WTC11 (cell line): ENCODE measurements at regions not wholly inside any gene's neighbourhood (a gene's known extent, or its start where the extent isn't known, plus 50 kb on each side); places are given as distances from the start of the nearest gene placed in this dataset.

Source experiments
- ATAC-seq: fragments of 200-7000 bp; cut with Tn5 transposase; 2 replicates; pipeline ENCODE4 v1.10.0; 2021; ENCODE audit warnings: mild to moderate bottlenecking, moderate library complexity
- CTCF ChIA-PET: fragments of 300-600 bp; sonication (Branson Sonifier 250); formaldehyde crosslinking; loops from one replicate; lab custom pipeline; 2021; ENCODE audit warnings: antibody characterized with exemption; lab: Charles Lee
- POLR2A ChIA-PET: fragments of 350-600 bp; sonication (Branson Sonifier 250); formaldehyde crosslinking; loops from one replicate; lab custom pipeline; 2021; ENCODE audit warnings: antibody characterized with exemption; lab: Charles Lee
- DNase-seq: peaks from one replicate; pipeline ENCODE4 v3.0.0; 2021; ENCODE audit warnings: low spot score
- H3K27ac Mint-ChIP-seq: 2 replicates; pipeline ENCODE4 v1.8.0; 2021; ENCODE audit warnings: mixed read lengths
- H3K27me3 Mint-ChIP-seq: 2 replicates; pipeline ENCODE4 v1.8.0; 2021; ENCODE audit warnings: low read depth, mild to moderate bottlenecking, moderate library complexity, mixed read lengths
- H3K36me3 Mint-ChIP-seq: 2 replicates; pipeline ENCODE4 v1.8.0; 2021; ENCODE audit warnings: mixed read lengths
- H3K4me1 Mint-ChIP-seq: 2 replicates; pipeline ENCODE4 v1.8.0; 2022; ENCODE audit warnings: mixed read lengths
- H3K4me3 Mint-ChIP-seq: 2 replicates; pipeline ENCODE4 v1.8.0; 2021; ENCODE audit warnings: mild to moderate bottlenecking, moderate library complexity, mixed read lengths
- H3K9me3 Mint-ChIP-seq: 2 replicates; pipeline ENCODE4 v1.8.0; 2021; ENCODE audit warnings: mixed read lengths
- ATF2 ChIP-seq: sonication (generic); formaldehyde crosslinking; IDR thresholded peaks from 2 replicates; pipeline ENCODE4 v1.8.1; 2022; ENCODE audit warnings: low read depth, missing genetic modification reagents, borderline replicate concordance
- CREB1 ChIP-seq: sonication (generic); formaldehyde crosslinking; IDR thresholded peaks from 2 replicates; pipeline ENCODE4 v1.8.0; 2023; ENCODE audit warnings: mild to moderate bottlenecking, missing genetic modification reagents
- CREM ChIP-seq: sonication (generic); formaldehyde crosslinking; IDR thresholded peaks from 2 replicates; pipeline ENCODE4 v1.8.1; 2022; ENCODE audit warnings: mild to moderate bottlenecking, missing genetic modification reagents, moderate library complexity
- ERG ChIP-seq: fragments of 250-450 bp; sonication (Bioruptor Pico); IDR thresholded peaks from 2 replicates; pipeline ENCODE4 v1.8.0; 2021; ENCODE audit warnings: mild to moderate bottlenecking
- HMGA2 ChIP-seq: fragments of 250-450 bp; sonication (Bioruptor Pico); IDR thresholded peaks from 2 replicates; pipeline ENCODE4 v1.4.0; 2021; ENCODE audit warnings: mild to moderate bottlenecking, moderate library complexity
- OVOL2 ChIP-seq: fragments of 250-450 bp; sonication (Bioruptor Pico); IDR thresholded peaks from 2 replicates; pipeline ENCODE4 v1.9.0; 2021; ENCODE audit warnings: mild to moderate bottlenecking, borderline replicate concordance
- RELA ChIP-seq: sonication (generic); formaldehyde crosslinking; IDR thresholded peaks from 2 replicates; pipeline ENCODE4 v1.8.1; 2022; ENCODE audit warnings: missing genetic modification reagents, mild to moderate bottlenecking, borderline replicate concordance
- RORB ChIP-seq: fragments of 250-450 bp; sonication (Bioruptor Pico); IDR thresholded peaks from 2 replicates; pipeline ENCODE4 v1.9.0; 2021; ENCODE audit warnings: mild to moderate bottlenecking
- SMAD3 ChIP-seq: sonication (generic); formaldehyde crosslinking; IDR thresholded peaks from 2 replicates; pipeline ENCODE4 v1.8.0; 2022; ENCODE audit warnings: missing genetic modification reagents, mild to moderate bottlenecking, borderline replicate concordance
- TP53 ChIP-seq: sonication (generic); formaldehyde crosslinking; IDR thresholded peaks from 2 replicates; pipeline ENCODE4 v1.8.1; 2023; ENCODE audit warnings: mild to moderate bottlenecking, missing genetic modification reagents
- USF2 ChIP-seq: sonication (generic); formaldehyde crosslinking; IDR thresholded peaks from 2 replicates; pipeline ENCODE4 v1.8.1; 2023; ENCODE audit warnings: mild to moderate bottlenecking, missing genetic modification reagents, moderate library complexity
- ZBTB21 ChIP-seq: sonication (generic); formaldehyde crosslinking; IDR thresholded peaks from 2 replicates; pipeline ENCODE4 v1.8.1; 2023; ENCODE audit warnings: mild to moderate bottlenecking, missing genetic modification reagents, borderline replicate concordance
- ZNF219 ChIP-seq: sonication (generic); formaldehyde crosslinking; IDR thresholded peaks from 2 replicates; pipeline ENCODE4 v1.8.0; 2023; ENCODE audit warnings: missing genetic modification reagents, mild to moderate bottlenecking, borderline replicate concordance
- ZNF317 ChIP-seq: sonication (generic); formaldehyde crosslinking; IDR thresholded peaks from 2 replicates; pipeline ENCODE4 v1.8.1; 2023; ENCODE audit warnings: low read depth, mild to moderate bottlenecking, moderate library complexity, missing genetic modification reagents, borderline replicate concordance
- ZNF671 ChIP-seq: fragments of 250-450 bp; sonication (Bioruptor Pico); IDR thresholded peaks from 2 replicates; pipeline ENCODE4 v1.8.0; 2021; ENCODE audit warnings: mild to moderate bottlenecking
- TF ChIP-seq, protein P1 (sequence below): sonication (generic); formaldehyde crosslinking; IDR thresholded peaks from 2 replicates; pipeline ENCODE4 v1.8.0; 2022; ENCODE audit warnings: mild to moderate bottlenecking, missing genetic modification reagents
- TF ChIP-seq, protein P2 (sequence below): fragments of 250-450 bp; sonication (Bioruptor Pico); IDR thresholded peaks from 2 replicates; pipeline ENCODE4 v1.9.0; 2021; ENCODE audit warnings: mild to moderate bottlenecking
- TF ChIP-seq, protein P3 (sequence below): sonication (generic); formaldehyde crosslinking; IDR thresholded peaks from 2 replicates; pipeline ENCODE4 v1.8.1; 2022; ENCODE audit warnings: mild to moderate bottlenecking, moderate library complexity, missing genetic modification reagents
- TF ChIP-seq, protein P4 (sequence below): sonication (generic); formaldehyde crosslinking; conservative IDR thresholded peaks from 2 replicates; pipeline ENCODE4 v1.8.1; 2022; ENCODE audit warnings: mild to moderate bottlenecking, missing genetic modification reagents
- TF ChIP-seq, protein P5 (sequence below): sonication (generic); formaldehyde crosslinking; IDR thresholded peaks from 2 replicates; pipeline ENCODE4 v1.8.0; 2023; ENCODE audit warnings: missing genetic modification reagents, mild to moderate bottlenecking, borderline replicate concordance

DNA sequence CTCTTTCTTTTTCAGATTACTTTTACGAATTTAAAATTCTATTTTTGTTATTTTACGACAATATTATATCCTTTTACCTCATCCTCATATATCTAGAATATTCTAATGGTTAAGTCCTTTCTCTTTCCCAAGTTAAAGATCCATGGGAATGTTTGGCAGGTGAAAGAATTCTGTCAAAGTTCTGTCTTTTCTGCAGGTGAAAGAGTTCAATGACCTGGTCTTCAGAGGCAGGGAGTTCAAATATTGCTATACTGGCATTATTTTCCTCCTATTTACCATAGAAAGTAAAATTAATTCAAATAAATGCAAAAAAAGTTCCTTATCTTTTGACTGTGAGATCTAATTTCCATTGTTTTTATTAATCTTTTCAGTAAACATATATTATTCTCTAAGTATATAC, 194.3 kb downstream of the ARL4A start:
- Mint-ChIP-seq H3K27me3 (no peaks in the 10 kb centered on the region), H3K4me1 (no peaks in the 10 kb centered on the region), H3K36me3 (no peaks in the 10 kb centered on the region), H3K4me3 (no peak overlapping the region), H3K27ac (no peak overlapping the region), H3K9me3 (no peaks in the 10 kb centered on the region)
- no peak for TF ChIP-seq ZNF317 (CRISPR knock-in tag)
- no peak for TF ChIP-seq ERG
- no peak for TF ChIP-seq OVOL2 (CRISPR knock-in tag)
- TF ChIP-seq, protein P1, sequence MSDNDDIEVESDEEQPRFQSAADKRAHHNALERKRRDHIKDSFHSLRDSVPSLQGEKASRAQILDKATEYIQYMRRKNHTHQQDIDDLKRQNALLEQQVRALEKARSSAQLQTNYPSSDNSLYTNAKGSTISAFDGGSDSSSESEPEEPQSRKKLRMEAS (CRISPR knock-in tag): no peak
- no peak for TF ChIP-seq ZNF671 (CRISPR knock-in tag)
- no peak for TF ChIP-seq CREM (CRISPR knock-in tag)
- no peak for TF ChIP-seq RELA (CRISPR knock-in tag)
- TF ChIP-seq ZBTB21 (CRISPR knock-in tag): no peak
- TF ChIP-seq, protein P2, sequence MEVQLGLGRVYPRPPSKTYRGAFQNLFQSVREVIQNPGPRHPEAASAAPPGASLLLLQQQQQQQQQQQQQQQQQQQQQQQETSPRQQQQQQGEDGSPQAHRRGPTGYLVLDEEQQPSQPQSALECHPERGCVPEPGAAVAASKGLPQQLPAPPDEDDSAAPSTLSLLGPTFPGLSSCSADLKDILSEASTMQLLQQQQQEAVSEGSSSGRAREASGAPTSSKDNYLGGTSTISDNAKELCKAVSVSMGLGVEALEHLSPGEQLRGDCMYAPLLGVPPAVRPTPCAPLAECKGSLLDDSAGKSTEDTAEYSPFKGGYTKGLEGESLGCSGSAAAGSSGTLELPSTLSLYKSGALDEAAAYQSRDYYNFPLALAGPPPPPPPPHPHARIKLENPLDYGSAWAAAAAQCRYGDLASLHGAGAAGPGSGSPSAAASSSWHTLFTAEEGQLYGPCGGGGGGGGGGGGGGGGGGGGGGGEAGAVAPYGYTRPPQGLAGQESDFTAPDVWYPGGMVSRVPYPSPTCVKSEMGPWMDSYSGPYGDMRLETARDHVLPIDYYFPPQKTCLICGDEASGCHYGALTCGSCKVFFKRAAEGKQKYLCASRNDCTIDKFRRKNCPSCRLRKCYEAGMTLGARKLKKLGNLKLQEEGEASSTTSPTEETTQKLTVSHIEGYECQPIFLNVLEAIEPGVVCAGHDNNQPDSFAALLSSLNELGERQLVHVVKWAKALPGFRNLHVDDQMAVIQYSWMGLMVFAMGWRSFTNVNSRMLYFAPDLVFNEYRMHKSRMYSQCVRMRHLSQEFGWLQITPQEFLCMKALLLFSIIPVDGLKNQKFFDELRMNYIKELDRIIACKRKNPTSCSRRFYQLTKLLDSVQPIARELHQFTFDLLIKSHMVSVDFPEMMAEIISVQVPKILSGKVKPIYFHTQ (CRISPR knock-in tag): no peak
- TF ChIP-seq ATF2 (CRISPR knock-in tag): no peak
- TF ChIP-seq SMAD3 (CRISPR knock-in tag): no peak
- TF ChIP-seq, protein P3, sequence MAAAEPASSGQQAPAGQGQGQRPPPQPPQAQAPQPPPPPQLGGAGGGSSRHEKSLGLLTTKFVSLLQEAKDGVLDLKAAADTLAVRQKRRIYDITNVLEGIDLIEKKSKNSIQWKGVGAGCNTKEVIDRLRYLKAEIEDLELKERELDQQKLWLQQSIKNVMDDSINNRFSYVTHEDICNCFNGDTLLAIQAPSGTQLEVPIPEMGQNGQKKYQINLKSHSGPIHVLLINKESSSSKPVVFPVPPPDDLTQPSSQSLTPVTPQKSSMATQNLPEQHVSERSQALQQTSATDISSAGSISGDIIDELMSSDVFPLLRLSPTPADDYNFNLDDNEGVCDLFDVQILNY (CRISPR knock-in tag): no peak
- TF ChIP-seq USF2: no peak
- TF ChIP-seq TP53 (CRISPR knock-in tag): no peak
- TF ChIP-seq, protein P4, sequence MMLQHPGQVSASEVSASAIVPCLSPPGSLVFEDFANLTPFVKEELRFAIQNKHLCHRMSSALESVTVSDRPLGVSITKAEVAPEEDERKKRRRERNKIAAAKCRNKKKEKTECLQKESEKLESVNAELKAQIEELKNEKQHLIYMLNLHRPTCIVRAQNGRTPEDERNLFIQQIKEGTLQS (CRISPR knock-in tag): no peak
- no peak for TF ChIP-seq ZNF219 (CRISPR knock-in tag)
- no peak for TF ChIP-seq CREB1 (CRISPR knock-in tag)
- TF ChIP-seq RORB: no peak
- DNase-seq (no peak), ATAC-seq (no peak)
- POLR2A ChIA-PET: no interaction called here
- CTCF ChIA-PET: no interaction called here

DNA sequence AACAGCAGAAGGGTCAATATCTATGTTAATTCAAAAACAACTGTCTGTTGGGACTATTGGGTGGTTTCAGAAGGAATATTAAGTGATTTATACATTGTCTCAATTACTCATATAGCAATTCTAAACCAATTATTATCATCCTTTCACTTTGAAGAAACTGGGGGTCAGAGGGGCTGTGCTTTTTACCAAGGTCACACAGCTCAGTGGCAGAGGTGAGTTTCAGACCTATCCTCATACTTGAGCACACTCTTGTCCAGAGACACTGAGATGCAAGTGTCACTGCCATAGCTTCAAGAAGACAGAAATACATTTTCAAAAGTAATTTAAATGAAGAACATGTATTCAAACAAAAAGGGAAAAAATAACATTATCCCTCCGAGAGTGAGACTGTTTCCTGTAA, 195.3 kb downstream of the ARL4A start:
- H3K4me3 Mint-ChIP-seq: no peak overlapping the region
- H3K27ac Mint-ChIP-seq: no peak overlapping the region
- TF ChIP-seq HMGA2 (CRISPR knock-in tag) (no peak), ZNF671 (CRISPR knock-in tag) (no peak)
- TF ChIP-seq, protein P5, sequence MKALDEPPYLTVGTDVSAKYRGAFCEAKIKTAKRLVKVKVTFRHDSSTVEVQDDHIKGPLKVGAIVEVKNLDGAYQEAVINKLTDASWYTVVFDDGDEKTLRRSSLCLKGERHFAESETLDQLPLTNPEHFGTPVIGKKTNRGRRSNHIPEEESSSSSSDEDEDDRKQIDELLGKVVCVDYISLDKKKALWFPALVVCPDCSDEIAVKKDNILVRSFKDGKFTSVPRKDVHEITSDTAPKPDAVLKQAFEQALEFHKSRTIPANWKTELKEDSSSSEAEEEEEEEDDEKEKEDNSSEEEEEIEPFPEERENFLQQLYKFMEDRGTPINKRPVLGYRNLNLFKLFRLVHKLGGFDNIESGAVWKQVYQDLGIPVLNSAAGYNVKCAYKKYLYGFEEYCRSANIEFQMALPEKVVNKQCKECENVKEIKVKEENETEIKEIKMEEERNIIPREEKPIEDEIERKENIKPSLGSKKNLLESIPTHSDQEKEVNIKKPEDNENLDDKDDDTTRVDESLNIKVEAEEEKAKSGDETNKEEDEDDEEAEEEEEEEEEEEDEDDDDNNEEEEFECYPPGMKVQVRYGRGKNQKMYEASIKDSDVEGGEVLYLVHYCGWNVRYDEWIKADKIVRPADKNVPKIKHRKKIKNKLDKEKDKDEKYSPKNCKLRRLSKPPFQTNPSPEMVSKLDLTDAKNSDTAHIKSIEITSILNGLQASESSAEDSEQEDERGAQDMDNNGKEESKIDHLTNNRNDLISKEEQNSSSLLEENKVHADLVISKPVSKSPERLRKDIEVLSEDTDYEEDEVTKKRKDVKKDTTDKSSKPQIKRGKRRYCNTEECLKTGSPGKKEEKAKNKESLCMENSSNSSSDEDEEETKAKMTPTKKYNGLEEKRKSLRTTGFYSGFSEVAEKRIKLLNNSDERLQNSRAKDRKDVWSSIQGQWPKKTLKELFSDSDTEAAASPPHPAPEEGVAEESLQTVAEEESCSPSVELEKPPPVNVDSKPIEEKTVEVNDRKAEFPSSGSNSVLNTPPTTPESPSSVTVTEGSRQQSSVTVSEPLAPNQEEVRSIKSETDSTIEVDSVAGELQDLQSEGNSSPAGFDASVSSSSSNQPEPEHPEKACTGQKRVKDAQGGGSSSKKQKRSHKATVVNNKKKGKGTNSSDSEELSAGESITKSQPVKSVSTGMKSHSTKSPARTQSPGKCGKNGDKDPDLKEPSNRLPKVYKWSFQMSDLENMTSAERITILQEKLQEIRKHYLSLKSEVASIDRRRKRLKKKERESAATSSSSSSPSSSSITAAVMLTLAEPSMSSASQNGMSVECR: no peak
- CTCF ChIA-PET: interaction anchor here (0.6 kb wide), 3 partner anchors 54 to 216 kb away, joined by 3 to 4 read pairs (median 3); no protein-coding TSS in a partner anchor
- DNase-seq (no peak), ATAC-seq (no peak)
- no peaks in the 10 kb centered on the region for H3K36me3 Mint-ChIP-seq
- POLR2A ChIA-PET: interaction anchor here (0.7 kb wide), 1 partner anchor 1008 kb away, joined by 5 read pairs; no protein-coding TSS in a partner anchor
- no peaks in the 10 kb centered on the region for H3K9me3 Mint-ChIP-seq
- H3K4me1 Mint-ChIP-seq: no peaks in the 10 kb centered on the region
- H3K27me3 Mint-ChIP-seq: no peaks in the 10 kb centered on the region
